ENCODE measurements at regions not wholly inside any gene's neighbourhood (a gene's known extent, or its start where the extent isn't known, plus 50 kb on each side); places are given as distances from the start of the nearest gene placed in this dataset.

DNA sequence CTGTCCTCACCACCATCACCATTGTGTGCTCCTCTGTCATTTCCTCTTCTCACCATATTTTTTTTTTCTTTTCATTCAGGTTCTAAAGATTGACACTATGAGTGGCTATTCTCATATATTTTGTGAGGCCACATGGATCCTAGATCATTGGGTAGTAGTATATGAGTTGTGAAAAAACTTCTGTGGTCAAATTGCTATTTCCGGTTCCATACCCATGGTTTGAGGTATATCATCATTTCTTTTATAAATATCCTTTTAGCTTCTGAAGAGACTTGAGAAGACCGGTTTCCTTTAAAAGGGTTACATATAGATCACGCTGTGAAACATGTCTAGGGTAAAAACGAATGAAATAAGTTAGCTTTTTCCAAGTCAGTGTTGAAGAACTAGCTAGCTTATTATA lies 769.3 kb downstream of the NOVA1 start:
- TF ChIP-seq, protein P1, sequence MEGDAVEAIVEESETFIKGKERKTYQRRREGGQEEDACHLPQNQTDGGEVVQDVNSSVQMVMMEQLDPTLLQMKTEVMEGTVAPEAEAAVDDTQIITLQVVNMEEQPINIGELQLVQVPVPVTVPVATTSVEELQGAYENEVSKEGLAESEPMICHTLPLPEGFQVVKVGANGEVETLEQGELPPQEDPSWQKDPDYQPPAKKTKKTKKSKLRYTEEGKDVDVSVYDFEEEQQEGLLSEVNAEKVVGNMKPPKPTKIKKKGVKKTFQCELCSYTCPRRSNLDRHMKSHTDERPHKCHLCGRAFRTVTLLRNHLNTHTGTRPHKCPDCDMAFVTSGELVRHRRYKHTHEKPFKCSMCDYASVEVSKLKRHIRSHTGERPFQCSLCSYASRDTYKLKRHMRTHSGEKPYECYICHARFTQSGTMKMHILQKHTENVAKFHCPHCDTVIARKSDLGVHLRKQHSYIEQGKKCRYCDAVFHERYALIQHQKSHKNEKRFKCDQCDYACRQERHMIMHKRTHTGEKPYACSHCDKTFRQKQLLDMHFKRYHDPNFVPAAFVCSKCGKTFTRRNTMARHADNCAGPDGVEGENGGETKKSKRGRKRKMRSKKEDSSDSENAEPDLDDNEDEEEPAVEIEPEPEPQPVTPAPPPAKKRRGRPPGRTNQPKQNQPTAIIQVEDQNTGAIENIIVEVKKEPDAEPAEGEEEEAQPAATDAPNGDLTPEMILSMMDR (IDR thresholded peaks at IDR 0.05) = no peak
- TF ChIP-seq POLR2A (IDR thresholded peaks at IDR 0.05) = no peak
